ENCODE measurements at regions not wholly inside any gene's neighbourhood (a gene's known extent, or its start where the extent isn't known, plus 50 kb on each side); places are given as distances from the start of the nearest gene placed in this dataset.
"Not testable (repeated sequence)": the region's sequence is repeated elsewhere in the genome, so short reads cannot be mapped to it uniquely, and the experiment has no call there.

GRCh38 chr7:140260352-140261104 lies 83.7 kb upstream of the KDM7A start:
- Histone ChIP-seq H2BK12ac (ENCODE audit: insufficient read length, low read depth, low read length) (no peak overlapping the region), H3K27ac (ENCODE audit: insufficient read length, low read depth, low read length) (no peak overlapping the region), H2BK120ac (ENCODE audit: low read depth, low read length, poor library complexity, severe bottlenecking) (no peak overlapping the region), H3K79me1 (ENCODE audit: insufficient read depth, low read depth, low read length, poor library complexity, severe bottlenecking) (no peaks in the 10 kb centered on the region), H2BK15ac (ENCODE audit: low read depth, low read length) (no peak overlapping the region), H3K27me3 (ENCODE audit: insufficient read depth, low read length) (no peaks in the 10 kb centered on the region), H3T11ph (ENCODE audit: low read length) (no peak overlapping the region), H3K79me2 (ENCODE audit: insufficient read depth, low read length) (no peaks in the 10 kb centered on the region), H2AK5ac (ENCODE audit: insufficient read length, low read length) (no peak overlapping the region), H4K91ac (ENCODE audit: insufficient read length, low read depth, low read length) (no peak overlapping the region), H3K23ac (ENCODE audit: insufficient read length, low read depth, low read length) (no peak overlapping the region), H2BK20ac (ENCODE audit: low read depth, low read length, poor library complexity, severe bottlenecking) (no peak overlapping the region), H3K4ac (ENCODE audit: low read depth, low read length) (no peak overlapping the region), H3K9ac (ENCODE audit: extremely low read depth, insufficient read length, low read length) (no peak overlapping the region), H3K18ac (ENCODE audit: insufficient read length, low read depth, low read length) (no peak overlapping the region), H3K56ac (ENCODE audit: insufficient read length, low read depth, low read length) (no peak overlapping the region), H4K20me1 (ENCODE audit: control insufficient read depth, insufficient read depth, insufficient read length) (no peaks in the 10 kb centered on the region), H3K4me2 (ENCODE audit: insufficient read depth, insufficient read length, low read length) (no peak overlapping the region), H4K5ac (ENCODE audit: insufficient read length, low read depth, low read length) (no peak overlapping the region), H3K4me1 (ENCODE audit: insufficient read depth, low read length) (no peaks in the 10 kb centered on the region), H3K14ac (ENCODE audit: insufficient read depth, low read length) (no peak overlapping the region), H3K23me2 (ENCODE audit: insufficient read length, low read depth, low read length, poor library complexity, severe bottlenecking) (no peaks in the 10 kb centered on the region), H4K8ac (replicated peaks; ENCODE audit: insufficient read length, low read depth, low read length) (no peak overlapping the region), H3K9me3 (ENCODE audit: control insufficient read depth, low read depth, low read length) (no peaks in the 10 kb centered on the region), H2BK5ac (ENCODE audit: insufficient read length, low read length) (no peak overlapping the region), H2AFZ (ENCODE audit: low read length) (no peak overlapping the region)
- H3K36me3 Mint-ChIP-seq (ENCODE audit: insufficient read depth in 1 of 3, low read depth in 3 of 3), result peaks cover 0 to 8% (median 0%) of the 10 kb centered on the region in 3 experiments; a peak in 2 of 7 replicates
- DNase-seq, result no peak
- TF ChIP-seq CTCF (conservative IDR thresholded peaks at IDR 0.05), result no peak
- no peak overlapping the region for H3K27ac Mint-ChIP-seq
- peaks cover 3 to 9% of the 10 kb centered on the region in 2 experiments; a peak in 2 of 4 replicates for H3K4me1 Mint-ChIP-seq
- no peaks in the 10 kb centered on the region; the same call in 1 of the 2 replicates for H3K27me3 Mint-ChIP-seq (ENCODE audit: low read depth)
- no peak overlapping the region for H3K4me3 Mint-ChIP-seq
- no CpG with 5 or more reads among the region's 10 CpGs for WGBS (ENCODE audit: extremely low coverage, insufficient read length, low lambda C conversion rate)
- H3K9me3 Mint-ChIP-seq, result peaks cover 8 to 10% of the 10 kb centered on the region in 2 experiments; a peak in 4 of 5 replicates

GRCh38 chr7:140257278-140257677 lies 80.5 kb upstream of the KDM7A start:
- H4K20me1 ChIP-seq (ENCODE audit: control insufficient read depth, insufficient read depth, insufficient read length); H3K79me1 ChIP-seq (ENCODE audit: insufficient read depth, low read depth, low read length, poor library complexity, severe bottlenecking): not testable (repeated sequence)

More at GRCh38 chr7:140257278-140257677, 80.5 kb upstream of the KDM7A start:
- not testable (repeated sequence) for H3K36me3 Mint-ChIP-seq (ENCODE audit: insufficient read depth in 1 of 3, low read depth in 3 of 3); H3K23me2 ChIP-seq (ENCODE audit: insufficient read length, low read depth, low read length, poor library complexity, severe bottlenecking); H3K27me3 ChIP-seq (ENCODE audit: insufficient read depth, low read length); H3K23ac ChIP-seq (ENCODE audit: insufficient read length, low read depth, low read length); H2BK12ac ChIP-seq (ENCODE audit: insufficient read length, low read depth, low read length); H3K56ac ChIP-seq (ENCODE audit: insufficient read length, low read depth, low read length); H3K9ac ChIP-seq (ENCODE audit: extremely low read depth, insufficient read length, low read length); H2AK5ac ChIP-seq (ENCODE audit: insufficient read length, low read length); H3K4me3 Mint-ChIP-seq; H3K4me2 ChIP-seq (ENCODE audit: insufficient read depth, insufficient read length, low read length); H3T11ph ChIP-seq (ENCODE audit: low read length); H3K18ac ChIP-seq (ENCODE audit: insufficient read length, low read depth, low read length); H3K9me3 ChIP-seq (ENCODE audit: control insufficient read depth, low read depth, low read length); H3K27ac ChIP-seq (ENCODE audit: insufficient read length, low read depth, low read length); H3K4me1 Mint-ChIP-seq; H3K14ac ChIP-seq (ENCODE audit: insufficient read depth, low read length); H4K5ac ChIP-seq (ENCODE audit: insufficient read length, low read depth, low read length); H2AFZ ChIP-seq (ENCODE audit: low read length); H2BK15ac ChIP-seq (ENCODE audit: low read depth, low read length); H3K27me3 Mint-ChIP-seq (ENCODE audit: low read depth); H4K8ac ChIP-seq (replicated peaks; ENCODE audit: insufficient read length, low read depth, low read length); H3K4ac ChIP-seq (ENCODE audit: low read depth, low read length); H3K27ac Mint-ChIP-seq; H4K91ac ChIP-seq (ENCODE audit: insufficient read length, low read depth, low read length); DNase-seq; H3K79me2 ChIP-seq (ENCODE audit: insufficient read depth, low read length); H3K4me1 ChIP-seq (ENCODE audit: insufficient read depth, low read length); H2BK20ac ChIP-seq (ENCODE audit: low read depth, low read length, poor library complexity, severe bottlenecking); H2BK5ac ChIP-seq (ENCODE audit: insufficient read length, low read length); H2BK120ac ChIP-seq (ENCODE audit: low read depth, low read length, poor library complexity, severe bottlenecking)
- peaks cover 8 to 10% of the 10 kb centered on the region in 2 experiments; a peak in 4 of 5 replicates for H3K9me3 Mint-ChIP-seq
- no CpG with 5 or more reads among the region's 3 CpGs for WGBS (ENCODE audit: extremely low coverage, insufficient read length, low lambda C conversion rate)

All from H9 (cell line).